ENCODE measurements at regions not wholly inside any gene's neighbourhood (a gene's known extent, or its start where the extent isn't known, plus 50 kb on each side); places are given as distances from the start of the nearest gene placed in this dataset.
"Not testable (repeated sequence)": the region's sequence is repeated elsewhere in the genome, so short reads cannot be mapped to it uniquely, and the experiment has no call there.

- no peak for TF ChIP-seq CTCF (IDR thresholded peaks at IDR 0.05)
- no peak for TF ChIP-seq ZFX (IDR thresholded peaks at IDR 0.05; ENCODE audit: borderline replicate concordance)
- H3K27ac ChIP-seq = no peak overlapping the region
Observed at GRCh38 chr17:22272363-22273146, 580.2 kb downstream of the KCNJ18 start.

DNA sequence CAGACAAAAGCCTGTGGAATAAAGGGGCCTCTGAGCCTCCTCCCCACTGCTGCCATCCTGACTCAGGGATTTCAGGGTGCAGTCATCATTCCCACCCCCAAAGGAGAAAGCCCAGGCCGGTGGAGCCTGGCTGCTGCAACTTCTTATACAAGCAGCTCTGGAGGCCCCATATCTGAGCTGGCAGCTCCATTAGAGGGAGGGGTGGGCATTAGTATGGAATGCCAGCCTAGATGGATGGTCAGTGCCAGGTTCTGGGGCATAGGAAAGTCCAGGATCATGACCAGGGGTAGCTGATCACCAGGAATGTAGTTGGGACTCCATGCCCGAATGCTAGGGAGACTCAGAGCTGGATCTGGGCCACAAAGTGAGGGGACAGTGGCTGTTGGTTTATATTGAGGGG, 581.0 kb downstream of the KCNJ18 start:
- TF ChIP-seq CTCF (IDR thresholded peaks at IDR 0.05) = no peak
- no peak for TF ChIP-seq ZFX (IDR thresholded peaks at IDR 0.05; ENCODE audit: borderline replicate concordance)
- H3K27ac ChIP-seq = no peak overlapping the region

DNA sequence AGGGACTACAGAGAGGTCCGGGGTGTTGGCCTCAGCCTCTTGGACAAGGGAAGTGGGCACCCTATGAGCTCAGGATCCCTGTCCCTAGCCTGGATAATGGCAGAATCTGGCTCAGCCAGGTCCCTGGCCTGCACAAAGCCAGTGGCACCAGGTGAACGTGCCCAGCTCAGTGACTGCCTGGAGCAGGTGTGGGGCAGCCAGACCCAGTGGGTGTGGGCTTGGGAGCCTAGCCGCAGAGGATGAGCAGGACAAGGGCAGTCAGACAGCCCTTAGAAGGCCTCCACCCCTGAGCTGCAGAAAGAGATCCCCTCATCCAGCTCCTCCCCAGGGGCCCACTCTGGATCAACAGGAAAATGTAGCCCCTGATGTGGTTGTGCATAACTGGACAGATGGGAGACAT, 585.3 kb downstream of the KCNJ18 start:
- TF ChIP-seq ZFX (IDR thresholded peaks at IDR 0.05; ENCODE audit: borderline replicate concordance) (no peak), CTCF (IDR thresholded peaks at IDR 0.05) (no peak)
- no peak overlapping the region for H3K27ac ChIP-seq

- TF ChIP-seq ZFX (IDR thresholded peaks at IDR 0.05; ENCODE audit: borderline replicate concordance) (no peak), CTCF (IDR thresholded peaks at IDR 0.05) (no peak)
- no peak overlapping the region for H3K27ac ChIP-seq
Observed at GRCh38 chr17:22278302-22279275, 586.3 kb downstream of the KCNJ18 start.

DNA sequence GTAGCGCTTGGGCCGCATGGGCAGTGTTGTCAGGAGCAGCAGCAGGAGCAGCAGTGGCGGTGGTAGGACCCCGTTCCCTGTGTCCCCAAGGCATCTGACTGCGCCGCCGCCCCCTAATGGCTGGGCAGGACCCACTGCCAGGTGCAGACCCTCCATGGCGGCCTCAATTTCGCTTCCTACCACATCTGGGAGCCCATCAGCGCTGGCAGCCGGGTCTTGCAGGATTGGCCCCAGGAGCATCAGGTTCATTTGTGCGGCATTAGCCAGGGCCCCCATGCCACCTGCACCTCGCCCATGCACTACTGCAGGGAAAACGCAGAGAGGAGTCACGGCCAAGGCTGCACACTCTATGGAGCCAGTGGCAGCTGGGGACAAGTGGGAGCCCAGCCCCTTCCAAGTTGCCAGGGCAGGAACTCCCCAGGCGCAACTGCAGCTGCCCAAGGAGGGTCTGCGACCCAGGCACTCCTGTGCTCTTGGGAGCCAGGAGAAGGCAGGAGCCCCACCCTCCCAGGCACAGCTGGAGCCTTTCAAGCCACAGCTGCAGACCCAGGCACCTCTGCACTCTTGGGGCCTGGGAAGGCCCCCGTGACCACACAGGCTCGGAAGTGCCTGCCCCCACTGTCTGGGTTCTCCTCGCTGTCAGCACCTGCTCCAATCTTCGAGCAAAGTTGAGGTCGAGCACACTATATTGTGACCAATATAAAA, 594.2 kb downstream of the KCNJ18 start:
- no peak for TF ChIP-seq CTCF (IDR thresholded peaks at IDR 0.05)
- TF ChIP-seq ZFX (IDR thresholded peaks at IDR 0.05; ENCODE audit: borderline replicate concordance) = no peak
- H3K27ac ChIP-seq = no peak overlapping the region

GRCh38 chr17:22298484-22298951, 606.2 kb downstream of the KCNJ18 start:
- not testable (repeated sequence) for H3K27ac ChIP-seq

DNA sequence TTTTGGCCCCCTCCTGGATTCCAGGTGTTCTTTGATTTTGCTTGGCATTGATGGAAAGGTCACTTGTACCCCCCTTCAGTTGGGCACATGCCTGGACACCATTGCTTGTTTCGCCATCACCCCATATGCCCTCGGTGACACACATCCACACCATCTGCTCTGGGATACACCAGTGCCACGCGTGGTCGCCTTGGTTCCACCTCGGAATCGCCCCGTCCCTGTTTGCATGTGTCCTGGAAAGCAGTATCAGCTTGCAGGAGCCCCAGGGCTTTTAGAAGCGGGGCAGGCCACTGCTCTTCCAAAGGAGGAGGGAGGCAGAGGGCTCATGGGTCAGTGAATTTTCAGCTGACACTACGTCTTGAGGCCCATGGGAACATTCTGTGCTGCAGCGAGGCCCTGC, 607.9 kb downstream of the KCNJ18 start:
- H3K27ac ChIP-seq = no peak overlapping the region
- TF ChIP-seq CTCF (IDR thresholded peaks at IDR 0.05) (no peak), ZFX (IDR thresholded peaks at IDR 0.05; ENCODE audit: borderline replicate concordance) (no peak)
